HG02884 (cell line): ENCODE measurements at regions not wholly inside any gene's neighbourhood (a gene's known extent, or its start where the extent isn't known, plus 50 kb on each side); places are given as distances from the start of the nearest gene placed in this dataset.

Experiments
- ATAC-seq: cut with Tn5 transposase; IDR thresholded peaks from one replicate; pipeline ENCODE4 v1.9.1; 2021; ENCODE audit warnings: mild to moderate bottlenecking, moderate library complexity; ENCODE audit not compliant: unreplicated experiment

DNA sequence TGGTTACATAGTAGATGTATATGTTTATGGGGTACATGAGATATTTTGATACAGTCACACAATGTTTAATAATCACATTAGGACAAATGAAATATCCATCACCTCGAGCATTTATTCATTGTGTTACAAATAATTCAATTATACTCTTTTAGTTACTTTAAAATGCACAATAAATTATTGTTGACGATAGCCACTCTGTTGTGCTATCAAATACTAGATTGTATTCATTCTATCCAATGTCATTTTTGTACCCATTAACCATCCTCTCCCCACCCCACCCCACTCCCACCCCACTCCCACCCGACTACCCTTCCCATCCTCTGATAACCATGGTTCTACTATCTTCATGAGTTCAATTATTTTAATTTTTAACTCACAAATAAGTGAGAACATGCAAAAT lies 585.4 kb downstream of the CDH26 start:
- no peak for ATAC-seq

- ATAC-seq: no peak
Measured at GRCh38 chr20:60553095-60553494, 594.9 kb downstream of the CDH26 start.

DNA sequence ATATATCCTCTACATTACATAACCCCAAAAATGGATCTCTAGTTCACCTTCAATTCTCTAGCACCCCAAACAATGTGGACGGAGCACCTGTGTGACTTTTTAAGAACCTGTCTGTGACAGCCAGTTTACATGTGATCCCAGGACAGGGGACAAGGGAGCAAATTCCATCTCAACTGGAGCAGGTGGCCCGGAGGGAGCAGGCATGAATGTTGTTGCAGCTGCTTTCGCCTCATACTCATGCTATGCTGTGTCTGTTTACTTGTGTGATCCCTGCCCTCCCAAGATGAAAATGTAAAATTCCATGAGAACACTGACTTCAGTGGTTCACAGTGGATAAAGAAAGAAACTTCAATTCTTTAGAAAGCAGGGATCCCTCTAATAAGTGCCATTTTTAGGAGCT lies 600.3 kb downstream of the CDH26 start:
- no peak for ATAC-seq

DNA sequence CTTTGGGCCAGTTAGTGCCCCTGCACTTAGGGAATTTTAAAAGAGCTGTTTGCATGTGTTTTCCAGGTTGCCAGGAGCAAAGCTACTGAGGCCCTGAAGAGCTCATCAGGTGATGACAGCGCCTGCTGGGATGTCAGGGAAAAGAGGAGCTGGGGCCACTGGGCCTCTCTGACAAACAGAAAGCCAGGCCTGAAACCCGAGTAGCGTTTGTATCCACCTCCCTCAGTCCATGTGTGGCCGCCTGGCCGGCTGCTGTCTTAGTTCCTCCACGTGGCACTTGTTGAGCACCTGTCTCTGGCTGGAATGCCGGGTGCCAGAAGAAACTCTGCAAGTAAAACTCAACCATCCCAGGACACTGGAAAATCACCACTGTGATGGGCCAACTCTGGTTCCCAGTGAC lies 601.2 kb downstream of the CDH26 start:
- no peak for ATAC-seq

GRCh38 chr20:60561052-60561451 lies 602.8 kb downstream of the CDH26 start:
- ATAC-seq: no peak

GRCh38 chr20:60565083-60565482 lies 606.9 kb downstream of the CDH26 start:
- ATAC-seq: no peak

GRCh38 chr20:60565551-60565950 lies 607.3 kb downstream of the CDH26 start:
- ATAC-seq: no peak

GRCh38 chr20:60569116-60569515 lies 610.9 kb downstream of the CDH26 start:
- no peak for ATAC-seq

- no peak for ATAC-seq
Measured at GRCh38 chr20:60570481-60571277, 612.5 kb downstream of the CDH26 start.

GRCh38 chr20:60573003-60573680 lies 614.9 kb downstream of the CDH26 start:
- ATAC-seq: no peak

- ATAC-seq: no peak
Measured at GRCh38 chr20:60576236-60576635, 618.0 kb downstream of the CDH26 start.

- no peak for ATAC-seq
Measured at GRCh38 chr20:60579941-60580515, 621.8 kb downstream of the CDH26 start.

- ATAC-seq: no peak
Measured at GRCh38 chr20:60581606-60582115, 623.4 kb downstream of the CDH26 start.

DNA sequence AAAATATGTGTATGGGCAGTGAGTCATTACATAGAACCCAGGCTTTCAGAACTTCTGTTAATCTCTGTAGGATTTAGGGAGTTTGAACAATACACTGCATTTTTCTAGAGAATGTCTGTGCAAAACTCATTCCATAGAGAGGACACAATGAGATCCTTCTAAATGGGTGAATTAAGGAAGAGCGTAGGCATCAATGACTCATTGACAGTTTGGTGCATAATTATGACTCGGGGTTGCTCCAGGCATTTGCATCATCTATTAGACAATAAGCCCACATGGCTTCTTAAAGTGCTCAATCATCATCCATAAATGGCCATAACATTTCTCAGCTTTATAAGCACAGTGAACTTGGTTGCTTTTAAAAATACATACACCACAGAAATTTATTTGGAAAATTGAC lies 625.5 kb downstream of the CDH26 start:
- ATAC-seq: no peak

DNA sequence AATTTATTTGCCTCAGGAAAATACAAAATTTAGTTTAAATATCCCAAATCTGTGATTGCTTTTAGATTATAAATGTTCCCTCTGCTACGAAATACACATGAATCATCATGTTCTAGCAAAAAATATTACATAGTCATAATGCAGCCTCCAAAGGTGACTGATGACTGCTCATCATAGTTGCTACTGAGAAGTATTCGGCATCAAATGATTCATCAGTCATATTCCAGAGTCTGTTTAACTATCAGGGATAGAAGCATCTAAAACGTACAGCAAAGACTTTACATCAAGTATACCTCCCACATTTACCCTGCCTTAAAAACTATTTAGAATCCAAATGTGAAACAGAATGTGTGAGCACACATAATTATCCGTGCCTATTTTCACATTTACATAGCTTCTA lies 626.0 kb downstream of the CDH26 start:
- no peak for ATAC-seq

DNA sequence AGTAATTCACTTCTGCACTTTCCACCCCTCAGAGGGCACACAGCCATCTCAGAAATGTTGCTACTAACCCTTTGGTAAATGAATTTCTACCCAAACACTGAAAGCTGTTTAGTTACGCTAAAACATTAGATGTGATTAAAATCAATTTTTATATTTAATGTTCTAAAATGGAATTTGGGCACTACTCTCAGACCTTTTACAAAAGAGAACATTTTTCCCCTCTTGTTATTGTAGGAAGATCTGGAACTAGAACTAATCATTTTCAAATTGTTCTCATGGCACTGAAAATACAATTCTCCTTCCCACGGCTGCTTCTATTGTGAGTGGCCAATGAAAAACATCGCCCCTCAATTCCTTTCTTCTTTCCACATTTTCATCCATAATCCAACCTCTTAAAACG lies 627.4 kb downstream of the CDH26 start:
- ATAC-seq: no peak

DNA sequence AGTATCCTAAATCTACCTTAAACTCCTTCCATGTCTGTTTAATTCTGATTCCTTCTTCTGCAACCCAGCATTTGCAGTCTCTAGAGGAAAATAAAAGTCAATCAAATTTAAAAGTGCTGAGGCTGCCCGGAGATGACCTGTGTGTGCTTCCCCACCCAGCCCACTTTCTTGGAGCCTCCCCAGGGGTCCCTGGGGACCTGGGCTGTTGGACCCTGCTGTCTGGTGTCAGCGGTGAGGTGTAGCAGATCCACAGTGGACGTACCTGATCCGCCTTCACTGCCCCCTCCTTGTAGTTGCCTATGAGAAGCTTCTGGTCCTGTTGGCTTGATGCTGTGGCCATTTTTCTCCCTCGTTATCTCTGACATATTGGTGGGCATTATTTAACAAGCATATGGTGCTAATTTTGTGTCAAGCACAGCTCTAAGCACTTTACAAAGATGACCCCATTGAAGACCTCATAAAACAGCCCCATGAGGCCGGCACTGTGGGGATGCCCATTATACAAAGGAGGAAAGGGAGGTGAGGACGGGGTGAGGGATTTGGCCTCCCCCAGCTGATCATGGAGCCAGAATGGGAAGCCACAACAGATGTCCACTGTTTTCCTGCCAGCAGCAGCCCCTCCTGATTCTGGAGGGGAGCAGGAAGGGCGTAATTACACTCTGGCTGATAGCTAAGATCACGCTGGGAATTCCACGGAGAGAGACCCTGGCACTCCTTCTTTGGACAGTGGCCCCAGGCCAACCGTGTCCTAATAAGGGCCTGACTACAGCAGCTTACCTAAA lies 628.2 kb downstream of the CDH26 start:
- no peak for ATAC-seq

DNA sequence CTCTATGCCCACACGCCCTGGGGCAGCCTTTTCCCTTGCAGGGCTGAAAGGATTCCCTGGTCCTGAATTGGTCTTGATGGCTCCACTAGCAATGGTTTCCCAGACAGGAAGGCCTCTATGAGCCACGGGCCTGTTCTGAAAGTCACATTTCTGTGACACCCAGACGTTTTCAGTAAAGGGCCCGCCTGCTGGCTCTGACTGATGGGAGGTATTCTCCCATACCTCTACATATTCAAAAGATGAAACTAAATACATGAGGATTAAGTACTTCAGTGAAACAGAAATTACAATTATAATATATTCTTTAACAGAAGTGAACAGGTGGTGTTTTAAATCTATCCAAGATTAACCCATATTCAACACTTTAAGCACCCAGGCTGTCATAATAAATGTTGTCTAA lies 629.8 kb downstream of the CDH26 start:
- no peak for ATAC-seq

GRCh38 chr20:60589623-60590022 lies 631.4 kb downstream of the CDH26 start:
- no peak for ATAC-seq

- ATAC-seq: no peak
Measured at GRCh38 chr20:60591172-60591799, 633.1 kb downstream of the CDH26 start.

GRCh38 chr20:60598528-60598927 lies 640.3 kb downstream of the CDH26 start:
- ATAC-seq: no peak
